NCI-H82 treated with DMSO at 0.1 percent for 48 hours (cell line): ENCODE measurements at regions not wholly inside any gene's neighbourhood (a gene's known extent, or its start where the extent isn't known, plus 50 kb on each side); places are given as distances from the start of the nearest gene placed in this dataset.

Experiments used
- DNase-seq: peaks from one replicate; lab custom pipeline; 2025; ENCODE audit not compliant: unreplicated experiment; lab: John Stamatoyannopoulos, UW

- no peak for DNase-seq
These were observed 62.7 kb downstream of the SIK1 start for GRCh38 chr21:43364261-43364510.

- no peak for DNase-seq
These were observed 63.2 kb downstream of the SIK1 start for GRCh38 chr21:43363506-43364260.

- DNase-seq: no peak
These were observed 64.0 kb downstream of the SIK1 start for GRCh38 chr21:43362915-43363314.

GRCh38 chr21:43362321-43362791 is 64.6 kb downstream of the SIK1 start:
- DNase-seq: peak; percentile 62

GRCh38 chr21:43361493-43362296 is 65.2 kb downstream of the SIK1 start:
- no peak for DNase-seq

- DNase-seq: no peak
These were observed 65.8 kb downstream of the SIK1 start for GRCh38 chr21:43361127-43361492.

- DNase-seq: no peak
These were observed 66.3 kb downstream of the SIK1 start for GRCh38 chr21:43360441-43361126.

- no peak for DNase-seq
These were observed 67.8 kb downstream of the SIK1 start for GRCh38 chr21:43358940-43359822.

GRCh38 chr21:43357715-43358430 is 69.1 kb downstream of the SIK1 start:
- no peak for DNase-seq

GRCh38 chr21:43355925-43356289 is 71.0 kb downstream of the SIK1 start:
- no peak for DNase-seq

GRCh38 chr21:43355266-43355924 is 71.5 kb downstream of the SIK1 start:
- DNase-seq: no peak

GRCh38 chr21:43354666-43355065 is 72.3 kb downstream of the SIK1 start:
- no peak for DNase-seq

- no peak for DNase-seq
These were observed 72.9 kb downstream of the SIK1 start for GRCh38 chr21:43354026-43354420.

GRCh38 chr21:43353282-43354025 is 73.5 kb downstream of the SIK1 start:
- DNase-seq: no peak

- no peak for DNase-seq
These were observed 74.2 kb downstream of the SIK1 start for GRCh38 chr21:43352568-43353281.

- DNase-seq: no peak
These were observed 74.8 kb downstream of the SIK1 start for GRCh38 chr21:43352154-43352537.

- DNase-seq: no peak
These were observed 75.3 kb downstream of the SIK1 start for GRCh38 chr21:43351501-43352153.

GRCh38 chr21:43349644-43350043 is 77.3 kb downstream of the SIK1 start:
- DNase-seq: no peak
